ENCODE measurements at regions not wholly inside any gene's neighbourhood (a gene's known extent, or its start where the extent isn't known, plus 50 kb on each side); places are given as distances from the start of the nearest gene placed in this dataset.

- no peaks in the 10 kb centered on the region for H3K27me3 ChIP-seq (replicated peaks in 1 of 4; ENCODE audit: control insufficient read depth in 3 of 4, extremely low read depth in 1 of 4, insufficient read depth in 3 of 4, low read length in 3 of 4)
- H3K18ac ChIP-seq (ENCODE audit: extremely low read depth, low read length) = no peak overlapping the region
- H3K9me3 ChIP-seq (ENCODE audit: insufficient read depth in 2 of 2, low read depth in 1 of 2, low read length in 1 of 2) = peaks cover 0 to 5% of the 10 kb centered on the region in 2 experiments; a peak in 1 of 4 replicates
- no peak overlapping the region for H4K8ac ChIP-seq (ENCODE audit: extremely low read depth, insufficient read depth, low read length)
- no peaks in the 10 kb centered on the region for H3K79me2 ChIP-seq (ENCODE audit: control insufficient read depth in 1 of 2, insufficient read depth in 2 of 2, low read length in 2 of 2)
- no peak overlapping the region for H3K56ac ChIP-seq (replicated peaks; ENCODE audit: insufficient read length, low read depth, low read length)
- no peak overlapping the region for H4K5ac ChIP-seq (ENCODE audit: insufficient read length, low read depth, low read length)
- H3K9ac ChIP-seq (replicated peaks in 1 of 4; ENCODE audit: extremely low read depth in 1 of 4, low read depth in 3 of 4, low read length in 3 of 4) = no peak overlapping the region
- H2AFZ ChIP-seq (ENCODE audit: low read length) = no peak overlapping the region; the same call in 1 of the 2 replicates
- H3K4ac ChIP-seq (replicated peaks; ENCODE audit: insufficient read length, low read depth, low read length) = no peak overlapping the region
- H3K23me2 ChIP-seq (ENCODE audit: low read depth, low read length) = peaks cover 1% of the 10 kb centered on the region; the same call in 1 of the 2 replicates
- ChIA-PET CTCF (ENCODE audit: partially characterized antibody) (interaction anchor here (1.0 kb wide), 1 partner anchor 17 kb away, joined by 3 read pairs; no protein-coding TSS in a partner anchor), POLR2A (ENCODE audit: partially characterized antibody) (no interaction called here)
- no peak overlapping the region for H3K4me2 ChIP-seq (ENCODE audit: insufficient read depth in 1 of 2, low read depth in 2 of 2, low read length in 2 of 2)
- H4K20me1 ChIP-seq (replicated peaks in 1 of 2; ENCODE audit: control insufficient read depth in 1 of 2, insufficient read depth in 2 of 2, low read length in 2 of 2) = no peaks in the 10 kb centered on the region
- no peak overlapping the region for H2BK15ac ChIP-seq (ENCODE audit: low read length)
- H3K36me3 ChIP-seq (ENCODE audit: control insufficient read depth in 2 of 4, insufficient read depth in 4 of 4, low read length in 3 of 4) = no peaks in the 10 kb centered on the region
- H2AK5ac ChIP-seq (ENCODE audit: low read depth, low read length) = no peak overlapping the region
- H2BK12ac ChIP-seq (ENCODE audit: low read depth, low read length) = no peak overlapping the region
- DNase-seq (ENCODE audit: low read depth in 1 of 2, low spot score in 2 of 2) = no peak
- no peak overlapping the region for H3K27ac ChIP-seq (ENCODE audit: low read depth, low read length)
- H3K4me3 ChIP-seq (ENCODE audit: extremely low read depth in 1 of 4, insufficient read depth in 2 of 4, low read depth in 3 of 4, low read length in 4 of 4) = no peak overlapping the region
- no peak overlapping the region for H2BK120ac ChIP-seq (replicated peaks; ENCODE audit: low read depth, low read length)
- H3K23ac ChIP-seq (ENCODE audit: insufficient read length) = no peak overlapping the region
- no peaks in the 10 kb centered on the region for H3K4me1 ChIP-seq (replicated peaks in 1 of 4; ENCODE audit: control insufficient read depth in 3 of 4, insufficient read depth in 4 of 4, low read length in 3 of 4)
- H2BK5ac ChIP-seq (ENCODE audit: low read depth, low read length) = no peak overlapping the region
- no peak for FAIRE-seq
- no peaks in the 10 kb centered on the region for H3K79me1 ChIP-seq (ENCODE audit: low read depth, low read length)
- no peak for TF ChIP-seq HDAC2 (IDR thresholded peaks at IDR 0.05; ENCODE audit: borderline replicate concordance in 1 of 2, low read depth in 2 of 2, low read length in 2 of 2)
- TF ChIP-seq EZH2 (IDR thresholded peaks at IDR 0.05; ENCODE audit: low read depth, low read length, severe bottlenecking) = no peak
- TF ChIP-seq CHD1 (IDR thresholded peaks at IDR 0.05; ENCODE audit: low read depth, low read length) = no peak
- no peak for TF ChIP-seq CBX8 (IDR thresholded peaks at IDR 0.05; ENCODE audit: borderline replicate concordance, low read depth, low read length)
- TF ChIP-seq HDAC6 (IDR thresholded peaks at IDR 0.05; ENCODE audit: low read depth, low read length) = no peak
- TF ChIP-seq TCF12 (IDR thresholded peaks at IDR 0.05; ENCODE audit: low read depth, low read length) = no peak
- no peak overlapping the region for H4K91ac ChIP-seq (replicated peaks; ENCODE audit: insufficient read length, low read length)
- H2BK20ac ChIP-seq (ENCODE audit: low read length) = no peak overlapping the region
- 91% methylated on average over 5 of the region's 5 CpGs; no CpG with 5 or more reads in 1 of the 2 experiments for WGBS, 2 experiments (ENCODE audit: extremely low coverage in 1 of 2, insufficient coverage in 1 of 2, insufficient read length in 1 of 2, insufficient replicate concordance in 2 of 2, low coverage in 1 of 2, low lambda C conversion rate in 2 of 2, missing lambda C conversion rate in 1 of 2)
- no peak overlapping the region for H3K14ac ChIP-seq (ENCODE audit: insufficient read length)
Measured at GRCh38 chr7:68707159-68707558, 891.1 kb upstream of the AUTS2 start.

All from H1 (cell line).